ENCODE measurements at regions not wholly inside any gene's neighbourhood (a gene's known extent, or its start where the extent isn't known, plus 50 kb on each side); places are given as distances from the start of the nearest gene placed in this dataset.
"Not testable (repeated sequence)": the region's sequence is repeated elsewhere in the genome, so short reads cannot be mapped to it uniquely, and the experiment has no call there.

DNA sequence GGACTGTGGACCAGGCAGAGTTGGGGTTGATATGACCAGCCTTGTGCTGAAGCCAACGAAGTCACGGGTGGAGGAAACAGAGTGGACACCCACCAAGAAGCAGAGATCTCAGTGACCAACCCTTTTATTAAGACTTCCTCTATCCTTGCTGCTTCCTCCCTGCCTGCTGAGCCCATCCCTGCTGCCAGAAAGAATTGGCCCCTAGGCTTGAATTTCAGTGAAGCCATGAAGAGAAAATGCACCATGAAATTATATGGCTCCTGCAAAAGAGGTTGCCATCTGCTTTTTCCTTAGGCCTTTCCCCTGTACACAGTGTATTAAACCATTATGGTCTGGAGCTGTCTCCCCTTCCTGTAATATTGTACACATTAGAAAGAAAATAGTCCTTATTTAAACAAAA is 246.7 kb downstream of the HS3ST3B1 start:
- no peak for DNase-seq (ENCODE audit: low spot score)

DNA sequence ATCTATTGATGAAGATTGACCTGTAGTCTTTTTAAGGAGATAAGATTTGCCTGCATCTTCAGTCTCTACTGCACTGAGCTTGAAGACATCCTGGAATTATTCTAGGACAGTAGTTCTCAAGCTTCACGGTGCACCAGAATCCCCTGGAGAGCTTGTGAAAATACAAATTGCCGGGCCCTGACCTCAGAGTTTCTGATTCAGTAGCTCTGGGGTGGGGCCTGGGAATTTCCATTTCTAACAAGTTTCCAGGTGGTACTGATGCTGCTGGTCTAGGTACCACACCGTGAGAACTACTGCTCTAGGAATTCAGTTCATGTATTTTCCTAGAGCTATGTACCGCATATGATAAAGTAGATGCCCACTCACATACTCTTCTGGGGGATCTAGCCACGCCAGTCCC is 246.1 kb downstream of the HS3ST3B1 start:
- DNase-seq (ENCODE audit: low spot score) = no peak

GRCh38 chr17:14545156-14545906 is 244.4 kb downstream of the HS3ST3B1 start:
- no peak for DNase-seq (ENCODE audit: low spot score)

DNA sequence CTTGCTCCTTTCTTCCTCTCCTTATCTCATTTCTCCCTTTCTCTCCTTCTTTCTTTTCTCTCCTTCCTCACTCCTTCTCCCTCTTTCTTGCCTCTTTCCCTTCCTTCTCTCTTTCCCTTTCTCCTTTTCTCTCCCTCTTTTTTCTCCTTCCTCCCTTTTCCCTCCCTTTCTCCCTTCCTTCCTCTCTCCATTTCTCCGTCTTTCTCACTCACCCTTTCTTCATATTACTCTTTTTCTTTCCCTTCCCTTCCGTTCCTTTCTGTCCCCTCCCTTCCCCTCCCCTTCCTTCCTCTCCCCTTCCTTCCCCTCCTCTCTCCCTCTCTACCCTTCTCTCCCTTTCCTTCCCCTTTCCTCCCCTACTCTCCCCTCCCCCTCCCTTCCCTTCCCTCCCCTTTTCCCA is 240.8 kb downstream of the HS3ST3B1 start:
- DNase-seq (ENCODE audit: low spot score) = no peak

GRCh38 chr17:14539801-14540200 is 238.9 kb downstream of the HS3ST3B1 start:
- no peak for DNase-seq (ENCODE audit: low spot score)

DNA sequence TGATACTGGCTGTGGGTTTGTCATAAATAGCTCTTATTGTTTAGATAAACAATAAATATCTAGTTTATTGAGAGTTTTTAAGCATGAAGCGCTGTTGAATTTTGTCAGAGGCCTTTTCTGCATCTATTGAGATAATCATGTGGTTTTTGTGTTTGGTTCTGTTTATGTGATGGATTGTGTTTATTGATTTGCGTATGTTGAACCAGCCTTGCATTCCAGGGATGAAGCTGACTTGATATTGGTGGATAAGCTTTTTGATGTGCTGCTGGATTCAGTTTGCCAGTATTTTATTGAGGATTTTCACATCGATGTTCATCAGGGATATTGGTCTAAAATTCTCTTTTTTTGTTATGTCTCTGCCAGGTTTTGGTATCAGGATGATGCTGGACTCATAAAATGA is 231.4 kb downstream of the HS3ST3B1 start:
- DNase-seq (ENCODE audit: low spot score) = not testable (repeated sequence)

DNA sequence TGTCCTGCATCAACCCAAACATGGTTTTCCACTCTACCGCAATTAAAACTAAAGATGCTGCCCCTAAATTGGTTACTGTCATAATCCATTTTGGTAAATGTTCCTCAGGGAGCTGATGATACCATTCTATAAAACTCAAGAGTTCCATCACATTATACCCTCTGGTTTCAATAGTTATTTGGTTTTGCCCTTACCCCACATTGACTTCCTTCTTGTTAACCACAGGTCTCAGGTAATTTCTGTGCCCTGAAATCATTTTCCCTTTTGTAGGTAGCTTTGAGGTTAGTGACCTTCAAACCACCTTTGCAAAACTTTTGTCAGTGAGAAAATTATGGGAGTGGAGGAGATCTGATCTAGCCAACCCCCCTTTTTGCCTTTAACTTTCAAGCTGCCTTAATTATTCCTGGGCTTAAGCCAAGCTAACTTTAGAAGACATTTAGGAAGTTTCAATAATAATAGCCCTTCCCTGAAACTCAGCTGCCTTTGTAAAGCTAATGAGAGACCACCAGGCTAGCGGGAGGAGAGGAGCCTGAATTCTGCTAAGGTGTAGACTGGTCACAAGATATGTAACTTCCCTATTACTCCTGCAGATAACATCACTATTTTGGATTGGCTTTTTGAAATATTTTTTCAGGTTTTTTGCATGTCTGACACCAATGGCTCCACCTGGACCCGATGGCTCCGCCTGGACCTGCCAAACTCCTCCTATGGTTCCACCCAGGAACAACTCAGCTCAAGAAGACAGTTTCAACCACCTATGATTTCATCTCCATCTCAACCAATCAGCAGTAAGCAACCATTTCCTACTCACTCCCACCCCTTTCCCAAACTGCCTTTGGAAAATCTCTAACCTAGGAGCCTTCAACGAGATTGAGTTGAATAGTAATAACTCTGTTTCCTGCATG is 224.9 kb downstream of the HS3ST3B1 start:
- no peak for DNase-seq (ENCODE audit: low spot score)

DNA sequence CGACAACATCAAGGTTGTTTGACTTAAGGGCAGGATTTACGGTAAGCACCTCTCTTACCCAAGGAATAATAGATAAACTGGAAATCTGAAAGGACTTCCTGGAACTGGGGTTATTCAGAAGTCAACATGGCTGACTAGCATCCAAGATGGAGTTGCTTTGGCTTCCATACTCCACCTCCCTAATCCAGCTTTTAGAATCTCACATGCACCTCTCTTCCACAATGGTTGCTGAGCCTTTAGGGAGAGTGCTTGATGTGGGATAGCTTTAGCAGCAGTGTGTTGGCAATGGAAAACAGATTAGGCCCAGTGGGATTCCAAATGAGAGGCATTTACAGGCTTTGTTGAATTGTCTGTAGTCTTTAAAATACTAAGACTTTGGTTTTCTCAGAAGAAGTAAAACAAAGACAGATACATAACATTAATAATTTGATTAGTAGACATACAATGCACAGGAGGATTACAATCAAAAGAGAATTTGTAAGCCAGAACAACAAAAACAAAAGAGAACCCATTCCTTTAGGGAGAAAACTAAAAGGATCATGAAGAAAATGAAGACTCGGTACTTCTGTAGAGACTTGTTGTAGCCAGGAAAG is 222.0 kb downstream of the HS3ST3B1 start:
- no peak for DNase-seq (ENCODE audit: low spot score)

DNA sequence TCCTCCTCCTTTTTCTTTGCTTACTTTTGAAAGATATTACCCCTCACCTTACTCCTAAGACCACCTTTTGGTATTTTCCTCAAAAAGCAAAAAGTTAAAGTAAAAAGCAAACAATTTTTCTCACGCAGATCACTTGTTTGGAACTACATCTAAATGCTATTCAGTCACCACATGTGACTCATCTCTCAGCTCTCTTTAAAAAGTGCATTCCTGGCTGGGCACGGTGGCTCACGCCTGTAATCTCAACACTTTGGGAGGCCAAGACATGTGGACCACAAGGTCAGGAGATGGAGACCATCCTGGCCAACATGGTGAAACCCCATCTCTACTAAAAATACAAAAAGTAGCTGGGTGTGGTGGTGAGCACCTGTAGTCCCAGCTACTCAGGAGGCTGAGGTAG is 218.0 kb downstream of the HS3ST3B1 start:
- not testable (repeated sequence) for DNase-seq (ENCODE audit: low spot score)

DNA sequence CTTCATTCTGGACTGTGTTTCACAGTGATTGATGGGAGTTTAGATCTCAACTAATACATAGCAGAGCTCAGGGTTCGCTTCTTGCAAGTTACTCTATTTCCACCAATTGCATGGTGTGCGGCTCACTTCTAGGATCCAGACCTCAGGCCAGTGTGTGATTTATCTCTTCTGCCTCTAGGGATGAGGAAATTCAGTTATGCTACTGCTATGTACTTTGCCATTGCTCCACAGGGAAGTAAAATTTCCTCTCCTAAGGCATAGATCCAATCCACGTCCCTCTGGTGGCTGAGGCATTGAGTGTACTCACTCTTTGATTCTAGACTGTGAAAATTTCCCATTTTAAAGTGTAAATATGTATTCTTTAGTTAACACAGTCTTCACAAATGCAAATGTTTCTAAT is 214.1 kb downstream of the HS3ST3B1 start:
- no peak for DNase-seq (ENCODE audit: low spot score)

GRCh38 chr17:14513835-14514234 is 213.0 kb downstream of the HS3ST3B1 start:
- DNase-seq (ENCODE audit: low spot score) = no peak

DNA sequence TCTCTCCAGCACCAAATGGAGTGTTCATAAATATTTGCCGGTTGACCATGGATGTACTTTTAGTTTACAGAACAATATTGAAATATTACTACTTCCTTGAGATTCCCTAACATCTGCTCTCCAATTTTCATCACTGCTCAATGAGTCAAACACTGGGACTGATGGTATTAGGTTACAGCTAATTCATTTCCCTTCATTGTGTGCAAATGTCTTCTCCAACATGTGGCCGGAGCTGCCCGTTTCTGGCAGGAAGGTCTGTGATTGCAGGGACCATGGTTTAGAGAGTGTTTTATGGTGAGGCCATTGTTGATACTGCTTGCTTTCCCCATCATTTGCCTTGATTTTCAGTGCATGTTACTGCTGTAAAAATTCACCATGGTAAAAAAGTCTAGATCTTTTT is 209.3 kb downstream of the HS3ST3B1 start:
- DNase-seq (ENCODE audit: low spot score) = no peak

GRCh38 chr17:14508156-14508555 is 207.3 kb downstream of the HS3ST3B1 start:
- DNase-seq (ENCODE audit: low spot score) = no peak

- DNase-seq (ENCODE audit: low spot score) = no peak
These were observed 205.5 kb downstream of the HS3ST3B1 start for GRCh38 chr17:14506364-14506763.

GRCh38 chr17:14505606-14506005 is 204.7 kb downstream of the HS3ST3B1 start:
- DNase-seq (ENCODE audit: low spot score) = no peak

- DNase-seq (ENCODE audit: low spot score) = no peak
These were observed 199.1 kb downstream of the HS3ST3B1 start for GRCh38 chr17:14499976-14500375.

- DNase-seq (ENCODE audit: low spot score) = no peak
These were observed 197.9 kb downstream of the HS3ST3B1 start for GRCh38 chr17:14498812-14499211.

GRCh38 chr17:14494161-14494560 is 193.3 kb downstream of the HS3ST3B1 start:
- no peak for DNase-seq (ENCODE audit: low spot score)

- DNase-seq (ENCODE audit: low spot score) = no peak
These were observed 189.1 kb downstream of the HS3ST3B1 start for GRCh38 chr17:14489986-14490385.

DNA sequence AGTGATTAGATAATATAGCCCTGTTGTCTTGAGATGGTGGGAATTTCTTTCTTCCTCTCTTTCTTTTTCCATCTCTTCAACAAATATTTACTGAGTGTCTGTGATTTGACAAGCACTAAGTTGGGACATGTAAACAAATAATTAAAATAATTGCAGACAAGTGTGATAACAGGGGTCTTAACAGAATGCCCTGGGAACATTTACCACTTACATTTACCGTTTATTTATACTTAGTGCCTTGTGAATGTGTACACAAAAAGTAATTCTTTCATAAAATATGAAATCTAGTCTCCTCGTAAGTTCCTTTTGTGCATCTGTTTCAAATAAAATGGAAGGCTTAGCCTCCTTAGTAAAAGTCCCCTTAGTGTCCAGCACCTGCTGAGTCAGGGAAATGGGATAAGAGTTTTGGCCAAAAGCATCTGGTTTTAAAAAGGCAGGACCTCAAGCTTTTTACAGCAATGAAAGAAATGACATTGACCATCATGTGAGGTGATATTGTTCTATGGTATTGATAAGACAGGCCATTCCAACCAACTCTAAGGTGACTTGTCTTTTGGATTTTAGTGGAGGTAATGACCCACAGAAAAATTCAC is 188.2 kb downstream of the HS3ST3B1 start:
- no peak for DNase-seq (ENCODE audit: low spot score)

DNA sequence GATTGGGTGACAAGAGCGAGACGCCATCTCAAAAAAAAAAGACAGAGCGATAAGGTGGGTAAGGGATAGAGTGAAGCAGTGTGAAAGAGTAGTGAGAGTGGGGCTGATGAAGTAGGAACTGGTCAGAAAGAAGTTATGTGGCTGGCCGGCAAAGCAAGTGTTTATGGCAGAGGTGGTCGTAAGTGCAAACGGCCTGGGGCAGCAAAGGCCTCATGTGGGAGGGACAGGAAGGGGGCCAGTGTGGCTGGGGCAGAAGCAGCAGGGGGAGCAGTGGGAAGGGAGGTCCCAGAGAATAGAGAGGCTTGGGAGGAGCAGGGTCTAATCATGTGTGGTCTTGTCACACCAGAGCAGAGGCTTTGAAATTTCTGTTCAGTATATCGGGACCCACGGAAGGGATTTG is 186.2 kb downstream of the HS3ST3B1 start:
- DNase-seq (ENCODE audit: low spot score) = no peak

DNA sequence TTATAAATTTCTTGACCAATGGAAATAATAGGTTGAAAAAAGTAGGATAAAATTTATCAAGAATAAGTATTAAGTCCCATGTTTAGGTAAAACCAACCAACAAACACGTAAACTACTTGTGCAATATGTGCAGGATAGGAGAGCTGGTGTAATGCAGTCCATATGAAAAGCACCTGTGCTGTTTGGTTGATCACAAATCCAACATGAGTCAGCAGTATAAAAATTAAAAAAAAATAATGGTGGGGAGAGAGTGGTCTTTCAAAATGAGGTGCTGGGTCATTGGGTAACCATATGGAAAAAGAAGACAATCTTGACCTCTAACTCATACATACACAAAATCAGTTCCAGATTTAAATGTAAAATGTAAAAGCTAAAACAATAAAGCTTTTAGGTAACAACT is 181.8 kb downstream of the HS3ST3B1 start:
- no peak for DNase-seq (ENCODE audit: low spot score)

GRCh38 chr17:14481664-14482063 is 180.8 kb downstream of the HS3ST3B1 start:
- DNase-seq (ENCODE audit: low spot score) = no peak
